HCT116 (cell line): ENCODE measurements at regions not wholly inside any gene's neighbourhood (a gene's known extent, or its start where the extent isn't known, plus 50 kb on each side); places are given as distances from the start of the nearest gene placed in this dataset.

Experiments
- ATAC-seq: fragments of 200-7000 bp; cut with Tn5 transposase; 2 replicates; pipeline ENCODE4 v1.9.1; 2020; ENCODE audit warnings: mild to moderate bottlenecking, moderate library complexity
- BruUV-seq: library from RNA; stranded (reverse); fragments of 400-500 nt; replicated peaks from 2 replicates; lab custom pipeline; 2021; lab: Mats Ljungman, UMichigan
- CTCF ChIA-PET: fragments of 300-600 bp; sonication (Branson Sonifier 250); formaldehyde crosslinking; loops from one replicate; lab custom pipeline; 2021; ENCODE audit warnings: antibody characterized with exemption; lab: Charles Lee
- POLR2A ChIA-PET: fragments of 300-600, 350-600 bp; sonication (Branson Sonifier 250); formaldehyde crosslinking; loops from one replicate; lab custom pipeline; 2021; ENCODE audit warnings: antibody characterized with exemption; lab: Charles Lee
- RAD21 ChIA-PET, 2 experiments: fragments of 300-600 bp; sonication (Branson Sonifier 250); formaldehyde crosslinking; loops; one replicate each; lab custom pipeline; 2023; ENCODE audit warnings: low total read pairs in 2 of 2; ENCODE audit not compliant: uncharacterized antibody in 2 of 2, unreplicated experiment in 2 of 2, low non-redundant PET in 1 of 2; lab: Charles Lee
- DNase-seq: peaks from one replicate; pipeline ENCODE4 v3.0.0-alpha.2; 2010; ENCODE audit warnings: low read depth, low spot score
- H2AFZ ChIP-seq: fragments of 200-600 bp; shearing (Covaris generic), sonication (generic); 2 replicates; pipeline ENCODE4 v1.6.1; 2017; ENCODE audit warnings: low read depth, mixed run types, mixed read lengths, antibody characterized with exemption, low read length; ENCODE audit not compliant: poor library complexity, severe bottlenecking
- H3K27ac ChIP-seq: 2 replicates; pipeline ENCODE4 v1.5.1; 2012; ENCODE audit warnings: low read depth, low read length
- H3K27me3 ChIP-seq: fragments of 200-600 bp; sonication (generic); 2 replicates; pipeline ENCODE4 v1.6.1; 2016; ENCODE audit warnings: mixed run types, low read length, mixed read lengths; ENCODE audit not compliant: insufficient read depth
- H3K36me3 ChIP-seq, 2 experiments: fragments of 200-500 bp in 1 of 2; fragments of 200-600 bp in 1 of 2; sonication (Bioruptor generic) in 1 of 2; sonication (generic) in 1 of 2; 2 replicates each; pipeline versions ENCODE4 v1.5.1 to v1.6.1; 2014 to 2016; ENCODE audit warnings: low read length in 2 of 2, inconsistent platforms in 1 of 2, mixed read lengths in 1 of 2, mixed run types in 1 of 2; ENCODE audit not compliant: insufficient read depth in 2 of 2, control insufficient read depth in 1 of 2
- H3K4me1 ChIP-seq, 2 experiments: fragments of 200-600 bp in 1 of 2; sonication (generic) in 1 of 2; 2 replicates each; pipeline versions ENCODE4 v1.5.1 to v1.6.1; 2012 to 2017; ENCODE audit warnings: low read length in 2 of 2, inconsistent platforms in 1 of 2, mild to moderate bottlenecking in 1 of 2, mixed read lengths in 1 of 2, mixed run types in 1 of 2, moderate library complexity in 1 of 2; ENCODE audit not compliant: insufficient read depth in 2 of 2, control insufficient read depth in 1 of 2
- H3K4me2 ChIP-seq: fragments of 200-600 bp; sonication (generic); 2 replicates; pipeline ENCODE4 v1.6.1; 2017; ENCODE audit warnings: mixed run types, low read length, mixed read lengths
- H3K4me3 ChIP-seq, 2 experiments: fragments of 200-600 bp in 1 of 2; sonication (generic) in 1 of 2; replicated peaks in 1 of 2; 2 replicates each; pipeline ENCODE4 v1.5.1; 2011 to 2016; ENCODE audit warnings: low read length in 2 of 2, control low read depth in 1 of 2, low read depth in 1 of 2, mild to moderate bottlenecking in 1 of 2, mixed read lengths in 1 of 2, mixed run types in 1 of 2
- H3K79me2 ChIP-seq: fragments of 200-600 bp; sonication (generic); 2 replicates; pipeline ENCODE4 v1.6.1; 2017; ENCODE audit warnings: mild to moderate bottlenecking, mixed run types, low read length, moderate library complexity, mixed read lengths; ENCODE audit not compliant: insufficient read depth
- H3K9ac ChIP-seq: fragments of 200-600 bp; sonication (generic); 2 replicates; pipeline ENCODE4 v1.6.1; 2016; ENCODE audit warnings: low read length, mixed read lengths
- H3K9me2 ChIP-seq: fragments of 200-600 bp; sonication (generic), shearing (Covaris generic); 2 replicates; pipeline ENCODE4 v1.6.1; 2017; ENCODE audit warnings: mixed run types, mild to moderate bottlenecking, moderate library complexity; ENCODE audit not compliant: insufficient read depth
- H3K9me3 ChIP-seq, 2 experiments: fragments of 200-500 bp in 1 of 2; fragments of 200-600 bp in 1 of 2; sonication (Bioruptor generic) in 1 of 2; sonication (generic) in 1 of 2; 2 replicates each; pipeline ENCODE4 v1.6.1; 2014 to 2017; ENCODE audit warnings: low read length in 2 of 2, mixed read lengths in 2 of 2, inconsistent platforms in 1 of 2, low read depth in 1 of 2, mild to moderate bottlenecking in 1 of 2, mixed run types in 1 of 2, moderate library complexity in 1 of 2; ENCODE audit not compliant: control insufficient read depth in 1 of 2, insufficient read depth in 1 of 2
- H4K20me1 ChIP-seq: fragments of 200-600 bp; sonication (generic), shearing (Covaris generic); 2 replicates; pipeline ENCODE4 v1.6.1; 2017; ENCODE audit warnings: mixed run types, mild to moderate bottlenecking, moderate library complexity; ENCODE audit not compliant: insufficient read depth
- CBX3 ChIP-seq: IDR thresholded peaks from 2 replicates; pipeline ENCODE4 v1.6.1; 2012; ENCODE audit warnings: low read depth
- CEBPB ChIP-seq: IDR thresholded peaks from 2 replicates; pipeline ENCODE4 v1.6.1; 2012; ENCODE audit warnings: low read depth
- EZH2phosphoT487 ChIP-seq: fragments of 200-600 bp; IDR thresholded peaks from 2 replicates; pipeline ENCODE4 v1.6.1; 2018; ENCODE audit warnings: antibody characterized with exemption, borderline replicate concordance
- JUND ChIP-seq: IDR thresholded peaks from 2 replicates; pipeline ENCODE4 v1.6.1; 2012
- SRF ChIP-seq: IDR thresholded peaks from 2 replicates; pipeline ENCODE4 v1.6.1; 2012; ENCODE audit warnings: low read depth
- YY1 ChIP-seq: IDR thresholded peaks from 2 replicates; pipeline ENCODE4 v1.6.1; 2011; ENCODE audit warnings: low read length, low read depth, moderate library complexity, mild to moderate bottlenecking; ENCODE audit not compliant: insufficient replicate concordance; ENCODE audit errors: extremely low read depth
- ZFX ChIP-seq: fragments of 450-650 bp; IDR thresholded peaks from 2 replicates; pipeline ENCODE4 v1.6.1; 2017
- intact Hi-C: fragments of 100-400 bp; cut with micrococcal nuclease; formaldehyde crosslinking; loops from 2 replicates; pipeline ENCODE4 v1.10.0; 2022
- TF ChIP-seq, protein P1 (sequence below): IDR thresholded peaks from 2 replicates; pipeline ENCODE4 v1.6.1; 2012; ENCODE audit warnings: low read depth
- TF ChIP-seq, protein P2 (sequence below): IDR thresholded peaks from 2 replicates; pipeline ENCODE4 v1.6.1; 2011; ENCODE audit warnings: mild to moderate bottlenecking, low read length, moderate library complexity; ENCODE audit not compliant: insufficient replicate concordance; ENCODE audit errors: extremely low read depth

DNA sequence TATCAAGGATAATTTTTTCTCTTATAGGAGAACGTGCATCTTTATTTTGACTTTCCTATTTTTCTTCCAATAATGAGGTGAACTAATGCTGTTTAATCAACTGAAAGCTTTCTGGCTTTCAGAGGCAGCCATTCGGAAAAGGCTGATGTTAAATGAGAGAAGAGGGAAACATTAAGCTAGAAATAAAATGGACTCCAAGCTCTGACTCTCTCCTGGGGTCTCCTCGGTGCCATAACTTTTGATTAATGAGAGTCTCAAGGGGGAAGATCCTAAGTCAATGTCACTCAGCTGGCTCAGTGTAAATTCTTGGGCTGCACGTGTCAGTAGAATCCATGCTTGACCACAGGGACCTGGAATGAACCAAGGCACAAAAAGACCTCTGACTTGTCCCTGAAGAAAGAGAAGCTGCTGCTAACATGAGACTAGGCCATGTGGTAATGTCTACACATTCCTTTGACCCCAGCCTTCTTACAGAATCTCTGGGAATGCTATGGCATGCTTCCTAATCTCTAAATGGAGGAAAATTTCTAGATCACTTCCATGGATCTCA is 152.2 kb upstream of the RFC3 start:
- POLR2A ChIA-PET, result no interaction called here
- no peaks in the 10 kb centered on the region for H4K20me1 ChIP-seq
- H3K27me3 ChIP-seq, result no peaks in the 10 kb centered on the region
- RAD21 ChIA-PET, result no interaction called here
- CTCF ChIA-PET, result no interaction called here
- H3K4me1 ChIP-seq, result no peaks in the 10 kb centered on the region
- H3K4me2 ChIP-seq, result no peak overlapping the region
- no peak for ATAC-seq
- H3K9me2 ChIP-seq, result no peaks in the 10 kb centered on the region
- no peak overlapping the region for H2AFZ ChIP-seq
- no peak overlapping the region for H3K9ac ChIP-seq
- intact Hi-C loops, result no loop called here
- no peak overlapping the region for H3K27ac ChIP-seq
- no peak overlapping the region for H3K4me3 ChIP-seq
- H3K36me3 ChIP-seq, result no peaks in the 10 kb centered on the region
- H3K79me2 ChIP-seq, result no peaks in the 10 kb centered on the region
- TF ChIP-seq CBX3, result no peak
- TF ChIP-seq YY1, result no peak
- TF ChIP-seq, protein P1, sequence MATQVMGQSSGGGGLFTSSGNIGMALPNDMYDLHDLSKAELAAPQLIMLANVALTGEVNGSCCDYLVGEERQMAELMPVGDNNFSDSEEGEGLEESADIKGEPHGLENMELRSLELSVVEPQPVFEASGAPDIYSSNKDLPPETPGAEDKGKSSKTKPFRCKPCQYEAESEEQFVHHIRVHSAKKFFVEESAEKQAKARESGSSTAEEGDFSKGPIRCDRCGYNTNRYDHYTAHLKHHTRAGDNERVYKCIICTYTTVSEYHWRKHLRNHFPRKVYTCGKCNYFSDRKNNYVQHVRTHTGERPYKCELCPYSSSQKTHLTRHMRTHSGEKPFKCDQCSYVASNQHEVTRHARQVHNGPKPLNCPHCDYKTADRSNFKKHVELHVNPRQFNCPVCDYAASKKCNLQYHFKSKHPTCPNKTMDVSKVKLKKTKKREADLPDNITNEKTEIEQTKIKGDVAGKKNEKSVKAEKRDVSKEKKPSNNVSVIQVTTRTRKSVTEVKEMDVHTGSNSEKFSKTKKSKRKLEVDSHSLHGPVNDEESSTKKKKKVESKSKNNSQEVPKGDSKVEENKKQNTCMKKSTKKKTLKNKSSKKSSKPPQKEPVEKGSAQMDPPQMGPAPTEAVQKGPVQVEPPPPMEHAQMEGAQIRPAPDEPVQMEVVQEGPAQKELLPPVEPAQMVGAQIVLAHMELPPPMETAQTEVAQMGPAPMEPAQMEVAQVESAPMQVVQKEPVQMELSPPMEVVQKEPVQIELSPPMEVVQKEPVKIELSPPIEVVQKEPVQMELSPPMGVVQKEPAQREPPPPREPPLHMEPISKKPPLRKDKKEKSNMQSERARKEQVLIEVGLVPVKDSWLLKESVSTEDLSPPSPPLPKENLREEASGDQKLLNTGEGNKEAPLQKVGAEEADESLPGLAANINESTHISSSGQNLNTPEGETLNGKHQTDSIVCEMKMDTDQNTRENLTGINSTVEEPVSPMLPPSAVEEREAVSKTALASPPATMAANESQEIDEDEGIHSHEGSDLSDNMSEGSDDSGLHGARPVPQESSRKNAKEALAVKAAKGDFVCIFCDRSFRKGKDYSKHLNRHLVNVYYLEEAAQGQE, result no peak
- no peak for TF ChIP-seq JUND
- no peak for TF ChIP-seq SRF
- TF ChIP-seq ZFX, result no peak
- TF ChIP-seq, protein P2, sequence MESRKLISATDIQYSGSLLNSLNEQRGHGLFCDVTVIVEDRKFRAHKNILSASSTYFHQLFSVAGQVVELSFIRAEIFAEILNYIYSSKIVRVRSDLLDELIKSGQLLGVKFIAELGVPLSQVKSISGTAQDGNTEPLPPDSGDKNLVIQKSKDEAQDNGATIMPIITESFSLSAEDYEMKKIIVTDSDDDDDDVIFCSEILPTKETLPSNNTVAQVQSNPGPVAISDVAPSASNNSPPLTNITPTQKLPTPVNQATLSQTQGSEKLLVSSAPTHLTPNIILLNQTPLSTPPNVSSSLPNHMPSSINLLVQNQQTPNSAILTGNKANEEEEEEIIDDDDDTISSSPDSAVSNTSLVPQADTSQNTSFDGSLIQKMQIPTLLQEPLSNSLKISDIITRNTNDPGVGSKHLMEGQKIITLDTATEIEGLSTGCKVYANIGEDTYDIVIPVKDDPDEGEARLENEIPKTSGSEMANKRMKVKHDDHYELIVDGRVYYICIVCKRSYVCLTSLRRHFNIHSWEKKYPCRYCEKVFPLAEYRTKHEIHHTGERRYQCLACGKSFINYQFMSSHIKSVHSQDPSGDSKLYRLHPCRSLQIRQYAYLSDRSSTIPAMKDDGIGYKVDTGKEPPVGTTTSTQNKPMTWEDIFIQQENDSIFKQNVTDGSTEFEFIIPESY, result no peak
- TF ChIP-seq CEBPB, result no peak
- no peak for TF ChIP-seq EZH2phosphoT487
- no TSS peak for BruUV-seq
- DNase-seq, result no peak
- no peaks in the 10 kb centered on the region for H3K9me3 ChIP-seq
